Lower leg skin (tissue), 3 donors: ENCODE measurements at regions not wholly inside any gene's neighbourhood (a gene's known extent, or its start where the extent isn't known, plus 50 kb on each side); places are given as distances from the start of the nearest gene placed in this dataset.

Source experiments
- POLR2A ChIP-seq, 2 donors: fragments of 450-650 bp; IDR thresholded peaks; one replicate each; pipeline ENCODE4 v1.6.1; 2016 to 2017; ENCODE audit warnings: antibody characterized with exemption in 2 of 2, mild to moderate bottlenecking in 1 of 2, moderate library complexity in 1 of 2
- TF ChIP-seq, protein P1 (sequence below), 3 donors: fragments of 450-650 bp; IDR thresholded peaks; one replicate each; pipeline ENCODE4 v1.5.1; 2016; ENCODE audit warnings: antibody characterized with exemption in 3 of 3, mild to moderate bottlenecking in 3 of 3, moderate library complexity in 2 of 3

DNA sequence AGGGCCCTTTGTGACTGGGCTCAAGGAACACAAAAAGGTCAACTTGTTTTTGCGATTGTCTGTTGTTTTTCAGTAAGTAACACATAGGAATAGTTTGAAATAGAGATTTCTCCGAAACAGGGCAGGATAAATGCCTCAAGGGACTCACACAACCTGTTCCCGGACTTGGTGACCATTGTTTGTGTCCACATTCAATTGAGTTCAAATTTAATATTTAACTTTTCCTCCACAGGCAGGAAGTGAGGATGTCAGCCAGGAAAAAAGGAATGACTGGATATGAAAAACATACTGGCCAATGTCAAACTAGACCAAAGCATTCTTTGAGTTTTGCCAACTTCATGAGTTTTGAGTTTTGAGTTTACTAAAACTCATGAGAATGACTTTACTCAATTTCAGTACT lies 72.7 kb downstream of the SPATA31C2 start:
- TF ChIP-seq, protein P1, sequence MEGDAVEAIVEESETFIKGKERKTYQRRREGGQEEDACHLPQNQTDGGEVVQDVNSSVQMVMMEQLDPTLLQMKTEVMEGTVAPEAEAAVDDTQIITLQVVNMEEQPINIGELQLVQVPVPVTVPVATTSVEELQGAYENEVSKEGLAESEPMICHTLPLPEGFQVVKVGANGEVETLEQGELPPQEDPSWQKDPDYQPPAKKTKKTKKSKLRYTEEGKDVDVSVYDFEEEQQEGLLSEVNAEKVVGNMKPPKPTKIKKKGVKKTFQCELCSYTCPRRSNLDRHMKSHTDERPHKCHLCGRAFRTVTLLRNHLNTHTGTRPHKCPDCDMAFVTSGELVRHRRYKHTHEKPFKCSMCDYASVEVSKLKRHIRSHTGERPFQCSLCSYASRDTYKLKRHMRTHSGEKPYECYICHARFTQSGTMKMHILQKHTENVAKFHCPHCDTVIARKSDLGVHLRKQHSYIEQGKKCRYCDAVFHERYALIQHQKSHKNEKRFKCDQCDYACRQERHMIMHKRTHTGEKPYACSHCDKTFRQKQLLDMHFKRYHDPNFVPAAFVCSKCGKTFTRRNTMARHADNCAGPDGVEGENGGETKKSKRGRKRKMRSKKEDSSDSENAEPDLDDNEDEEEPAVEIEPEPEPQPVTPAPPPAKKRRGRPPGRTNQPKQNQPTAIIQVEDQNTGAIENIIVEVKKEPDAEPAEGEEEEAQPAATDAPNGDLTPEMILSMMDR (IDR thresholded peaks at IDR 0.05), result no peak
- no peak for TF ChIP-seq POLR2A (IDR thresholded peaks at IDR 0.05)
